H1 (cell line): ENCODE measurements at regions not wholly inside any gene's neighbourhood (a gene's known extent, or its start where the extent isn't known, plus 50 kb on each side); places are given as distances from the start of the nearest gene placed in this dataset.
A peak's percentile ranks its signal among the peaks of the same experiment; 100 is the strongest.

Source experiments
- CTCF ChIA-PET: fragments of 300-600 bp; sonication (Branson Sonifier 250); formaldehyde crosslinking; loops from one replicate; lab custom pipeline; 2021; ENCODE audit not compliant: partially characterized antibody; lab: Charles Lee
- POLR2A ChIA-PET: fragments of 300-600 bp; sonication (Branson Sonifier 250); formaldehyde crosslinking; loops from one replicate; lab custom pipeline; 2021; ENCODE audit warnings: inconsistent platforms; ENCODE audit not compliant: partially characterized antibody; lab: Charles Lee
- DNase-seq, 2 experiments: peaks; one replicate each; pipeline versions ENCODE4 v3.0.0 to v3.0.0-alpha.2; 2010 to 2022; ENCODE audit warnings: low spot score in 2 of 2, low read depth in 1 of 2, mixed read lengths in 1 of 2
- FAIRE-seq: peaks from 2 replicates; lab custom pipeline; 2011; peaks lifted over from hg19 to GRCh38; lab: Jason Lieb, UNC
- H2AFZ ChIP-seq: 2 replicates; pipeline ENCODE4 v1.8.1; 2012; ENCODE audit warnings: low read length, inconsistent platforms
- H2AK5ac ChIP-seq: 2 replicates; pipeline ENCODE4 v1.6.1; 2013; ENCODE audit warnings: low read depth, low read length
- H2BK120ac ChIP-seq: replicated peaks from 2 replicates; pipeline ENCODE3; 2013; ENCODE audit warnings: low read depth, low read length, inconsistent platforms
- H2BK12ac ChIP-seq: 2 replicates; pipeline ENCODE4 v1.6.1; 2013; ENCODE audit warnings: low read depth, low read length
- H2BK15ac ChIP-seq: 2 replicates; pipeline ENCODE4 v1.6.1; 2013; ENCODE audit warnings: low read length
- H2BK20ac ChIP-seq: 2 replicates; pipeline ENCODE4 v1.6.1; 2013; ENCODE audit warnings: low read length
- H2BK5ac ChIP-seq: 2 replicates; pipeline ENCODE4 v1.6.1; 2013; ENCODE audit warnings: low read depth, low read length
- H3K14ac ChIP-seq: 2 replicates; pipeline ENCODE4 v1.6.1; 2013; ENCODE audit warnings: inconsistent platforms; ENCODE audit not compliant: insufficient read length
- H3K18ac ChIP-seq: 2 replicates; pipeline ENCODE4 v1.6.1; 2013; ENCODE audit warnings: low read length; ENCODE audit errors: extremely low read depth
- H3K23ac ChIP-seq: 2 replicates; pipeline ENCODE4 v1.6.1; 2013; ENCODE audit warnings: inconsistent platforms; ENCODE audit not compliant: insufficient read length
- H3K23me2 ChIP-seq: 2 replicates; pipeline ENCODE4 v1.6.1; 2013; ENCODE audit warnings: low read depth, low read length
- H3K27ac ChIP-seq: 2 replicates; pipeline ENCODE4 v1.6.1; 2011; ENCODE audit warnings: low read depth, low read length, inconsistent platforms
- H3K27me3 ChIP-seq, 4 experiments: replicated peaks in 1 of 4; 1 replicate in 1 of 4; 2 replicates in 3 of 4; pipeline versions ENCODE4 v1.6.1 to v1.8.1; 2011 to 2013; ENCODE audit warnings: low read length in 3 of 4, mild to moderate bottlenecking in 3 of 4, inconsistent platforms in 2 of 4, mixed read lengths in 2 of 4, moderate library complexity in 1 of 4; ENCODE audit not compliant: control insufficient read depth in 3 of 4, insufficient read depth in 3 of 4; ENCODE audit errors: extremely low read depth in 1 of 4
- H3K36me3 ChIP-seq, 4 experiments: 2 replicates each; pipeline versions ENCODE4 v1.6.1 to v1.8.1; 2011 to 2013; ENCODE audit warnings: mild to moderate bottlenecking in 4 of 4, low read length in 3 of 4, moderate library complexity in 2 of 4, control low read depth in 1 of 4, inconsistent platforms in 1 of 4; ENCODE audit not compliant: insufficient read depth in 4 of 4, control insufficient read depth in 2 of 4
- H3K4ac ChIP-seq: replicated peaks from 2 replicates; pipeline ENCODE3; 2013; ENCODE audit warnings: low read length, low read depth, mixed read lengths, inconsistent platforms; ENCODE audit not compliant: insufficient read length
- H3K4me1 ChIP-seq, 4 experiments: replicated peaks in 1 of 4; 1 replicate in 1 of 4; 2 replicates in 3 of 4; pipeline versions ENCODE4 v1.6.1 to v1.8.1; 2011 to 2013; ENCODE audit warnings: low read length in 3 of 4, inconsistent platforms in 2 of 4, mixed read lengths in 1 of 4; ENCODE audit not compliant: insufficient read depth in 4 of 4, control insufficient read depth in 3 of 4
- H3K4me2 ChIP-seq, 2 experiments: 2 replicates each; pipeline versions ENCODE4 v1.6.1 to v1.8.1; 2011 to 2013; ENCODE audit warnings: low read depth in 2 of 2, low read length in 2 of 2, control low read depth in 1 of 2, inconsistent platforms in 1 of 2, mild to moderate bottlenecking in 1 of 2; ENCODE audit not compliant: insufficient read depth in 1 of 2
- H3K4me3 ChIP-seq, 4 experiments: fragments of 200-600, 300-600 bp in 1 of 4; sonication (generic), shearing (Covaris generic), sonication (Bioruptor Twin) in 1 of 4; 2 replicates each; pipeline versions ENCODE4 v1.5.1 to v1.8.1; 2011 to 2016; ENCODE audit warnings: low read length in 4 of 4, low read depth in 3 of 4, control low read depth in 2 of 4, inconsistent platforms in 2 of 4, mild to moderate bottlenecking in 2 of 4, mixed read lengths in 1 of 4, moderate library complexity in 1 of 4; ENCODE audit not compliant: insufficient read depth in 2 of 4; ENCODE audit errors: extremely low read depth in 1 of 4
- H3K56ac ChIP-seq: replicated peaks from 2 replicates; pipeline ENCODE3; 2013; ENCODE audit warnings: low read depth, mild to moderate bottlenecking, mixed read lengths, low read length, inconsistent platforms; ENCODE audit not compliant: insufficient read length
- H3K79me1 ChIP-seq: 2 replicates; pipeline ENCODE4 v1.6.1; 2013; ENCODE audit warnings: low read depth, low read length, control low read depth
- H3K79me2 ChIP-seq, 2 experiments: 2 replicates each; pipeline versions ENCODE4 v1.6.1 to v1.8.1; 2012 to 2013; ENCODE audit warnings: low read length in 2 of 2, mild to moderate bottlenecking in 2 of 2, inconsistent platforms in 1 of 2; ENCODE audit not compliant: insufficient read depth in 2 of 2, control insufficient read depth in 1 of 2
- H3K9ac ChIP-seq, 4 experiments: replicated peaks in 1 of 4; 1 replicate in 1 of 4; 2 replicates in 3 of 4; pipeline versions ENCODE4 v1.6.1 to v1.8.1; 2011 to 2013; ENCODE audit warnings: low read depth in 3 of 4, low read length in 3 of 4, control low read depth in 2 of 4, mild to moderate bottlenecking in 2 of 4, moderate library complexity in 2 of 4, inconsistent platforms in 1 of 4; ENCODE audit errors: extremely low read depth in 1 of 4
- H3K9me3 ChIP-seq, 2 experiments: 2 replicates each; pipeline versions ENCODE4 v1.6.1 to v1.8.1; 2012 to 2013; ENCODE audit warnings: mild to moderate bottlenecking in 2 of 2, moderate library complexity in 2 of 2, control low read depth in 1 of 2, inconsistent platforms in 1 of 2, low read depth in 1 of 2, low read length in 1 of 2, mixed read lengths in 1 of 2; ENCODE audit not compliant: insufficient read depth in 2 of 2
- H4K20me1 ChIP-seq, 2 experiments: replicated peaks in 1 of 2; 2 replicates each; pipeline versions ENCODE3 to v1.8.1; 2011 to 2013; ENCODE audit warnings: inconsistent platforms in 2 of 2, low read length in 2 of 2, mild to moderate bottlenecking in 1 of 2; ENCODE audit not compliant: insufficient read depth in 2 of 2, control insufficient read depth in 1 of 2
- H4K5ac ChIP-seq: 2 replicates; pipeline ENCODE4 v1.6.1; 2013; ENCODE audit warnings: low read length, low read depth, mixed read lengths, inconsistent platforms; ENCODE audit not compliant: insufficient read length
- H4K8ac ChIP-seq: 2 replicates; pipeline ENCODE4 v1.8.0; 2013; ENCODE audit warnings: mild to moderate bottlenecking, moderate library complexity, low read length, inconsistent platforms; ENCODE audit not compliant: insufficient read depth; ENCODE audit errors: extremely low read depth
- H4K91ac ChIP-seq: replicated peaks from 2 replicates; pipeline ENCODE3; 2013; ENCODE audit warnings: low read length, mixed read lengths, inconsistent platforms; ENCODE audit not compliant: insufficient read length
- FOSL1 ChIP-seq: IDR thresholded peaks from 2 replicates; pipeline ENCODE4 v1.6.1; 2011; ENCODE audit warnings: mild to moderate bottlenecking, low read depth, low read length, moderate library complexity; ENCODE audit not compliant: insufficient read depth
- GABPA ChIP-seq: IDR thresholded peaks from 2 replicates; pipeline ENCODE4 v1.6.1; 2011; ENCODE audit warnings: mild to moderate bottlenecking, low read length, moderate library complexity, borderline replicate concordance; ENCODE audit not compliant: insufficient read depth
- GTF2F1 ChIP-seq: IDR thresholded peaks from 2 replicates; pipeline ENCODE4 v1.6.1; 2012; ENCODE audit warnings: low read depth, low read length, improper control_type of control experiment, borderline replicate concordance
- HDAC2 ChIP-seq, 2 experiments: fragments of 300-600 bp in 1 of 2; sonication (generic) in 1 of 2; IDR thresholded peaks; 2 replicates each; pipeline ENCODE4 v1.6.1; 2011 to 2012; ENCODE audit warnings: low read depth in 2 of 2, low read length in 2 of 2, mild to moderate bottlenecking in 2 of 2, moderate library complexity in 2 of 2, borderline replicate concordance in 1 of 2, inconsistent platforms in 1 of 2
- HDAC6 ChIP-seq: IDR thresholded peaks from one replicate; pipeline ENCODE4 v1.7.1; 2012; ENCODE audit warnings: low read depth, mild to moderate bottlenecking, inconsistent platforms, low read length, moderate library complexity
- POU5F1 ChIP-seq: IDR thresholded peaks from 2 replicates; pipeline ENCODE4 v1.6.1; 2011; ENCODE audit warnings: low read depth, mild to moderate bottlenecking, low read length, moderate library complexity
- SAP30 ChIP-seq: fragments of 300-600 bp; sonication (generic); IDR thresholded peaks from 2 replicates; pipeline ENCODE4 v1.7.1; 2012; ENCODE audit warnings: low read length, moderate library complexity, mild to moderate bottlenecking, inconsistent platforms; ENCODE audit not compliant: insufficient read depth, insufficient replicate concordance
- SIRT6 ChIP-seq: IDR thresholded peaks from one replicate; pipeline ENCODE4 v1.7.1; 2012; ENCODE audit warnings: low read length, inconsistent platforms
- SUZ12 ChIP-seq: fragments of 200-600 bp; sonication (generic); IDR thresholded peaks from 2 replicates; pipeline ENCODE4 v1.6.1; 2012; ENCODE audit warnings: mild to moderate bottlenecking, inconsistent platforms, low read length, moderate library complexity, mixed read lengths
- TAF7 ChIP-seq: optimal IDR thresholded peaks from 2 replicates; pipeline ENCODE3; 2011; ENCODE audit warnings: low read depth, mild to moderate bottlenecking, inconsistent platforms, low read length, moderate library complexity, borderline replicate concordance
- TEAD4 ChIP-seq: IDR thresholded peaks from 2 replicates; pipeline ENCODE4 v1.6.1; 2012; ENCODE audit warnings: low read depth, low read length, inconsistent platforms, mixed read lengths
- WGBS, 2 experiments: shearing (Covaris generic) in 1 of 2; methylation state at CpG; one replicate each; pipeline versions ENCODE4 v1.1.6 to v1.1.7; 2013 to 2015; ENCODE audit warnings: low lambda C conversion rate in 2 of 2, mixed read lengths in 2 of 2, inconsistent platforms in 1 of 2, low coverage in 1 of 2, missing lambda C conversion rate in 1 of 2; ENCODE audit not compliant: insufficient replicate concordance in 2 of 2, insufficient coverage in 1 of 2, insufficient read length in 1 of 2; ENCODE audit errors: extremely low coverage in 1 of 2, missing lambda C conversion rate in 1 of 2; 5-methylcytosine and 5-hydroxymethylcytosine counted together
- TF ChIP-seq, protein P1 (sequence below): IDR thresholded peaks from 2 replicates; pipeline ENCODE4 v1.6.1; 2011; ENCODE audit warnings: low read length, improper control_type of control experiment

DNA sequence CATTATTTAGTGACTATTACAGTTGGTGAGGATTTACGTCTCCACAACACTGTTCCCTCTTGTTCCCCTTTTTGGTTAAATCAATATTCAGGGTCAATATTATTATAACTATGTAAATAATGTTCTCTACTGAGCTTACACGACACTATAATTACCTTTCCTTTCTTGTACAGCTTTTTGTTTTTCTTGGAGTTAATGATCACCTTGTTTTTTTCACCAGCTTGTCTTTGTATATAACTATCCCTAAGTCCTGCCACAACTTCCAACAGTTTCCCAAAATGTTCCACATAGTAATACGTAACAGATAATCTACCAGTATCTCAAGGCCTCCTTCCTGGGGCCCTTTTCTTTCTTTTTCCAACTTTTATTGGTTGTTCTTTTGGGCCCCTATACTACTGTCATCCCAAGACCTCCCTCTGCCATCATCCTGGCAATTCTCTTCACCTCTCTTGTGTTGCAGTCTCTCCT is 142.0 kb upstream of the SOX4 start:
- Histone ChIP-seq H2BK5ac (no peak overlapping the region), H3K4me1 (no peaks in the 10 kb centered on the region), H3K9me3 (no peaks in the 10 kb centered on the region), H2BK120ac (no peak overlapping the region), H3K4me2 (no peak overlapping the region), H2AFZ (no peak overlapping the region), H4K91ac (peak overlapping the region; percentile 20), H3K27me3 (no peaks in the 10 kb centered on the region)
- FAIRE-seq, result no peak
- CTCF ChIA-PET, result interaction anchor here (0.6 kb wide), 1 partner anchor 108 kb away, joined by 3 read pairs; no protein-coding TSS in a partner anchor
- 67% methylated on average over 3 of the region's 3 CpGs; no CpG with 5 or more reads in 1 of the 2 experiments for WGBS, 2 experiments
- TF ChIP-seq FOSL1, result no peak
- TF ChIP-seq HDAC6, result no peak
- no peak for TF ChIP-seq SIRT6
- TF ChIP-seq, protein P1, sequence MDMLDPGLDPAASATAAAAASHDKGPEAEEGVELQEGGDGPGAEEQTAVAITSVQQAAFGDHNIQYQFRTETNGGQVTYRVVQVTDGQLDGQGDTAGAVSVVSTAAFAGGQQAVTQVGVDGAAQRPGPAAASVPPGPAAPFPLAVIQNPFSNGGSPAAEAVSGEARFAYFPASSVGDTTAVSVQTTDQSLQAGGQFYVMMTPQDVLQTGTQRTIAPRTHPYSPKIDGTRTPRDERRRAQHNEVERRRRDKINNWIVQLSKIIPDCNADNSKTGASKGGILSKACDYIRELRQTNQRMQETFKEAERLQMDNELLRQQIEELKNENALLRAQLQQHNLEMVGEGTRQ, result no peak
- TF ChIP-seq GABPA, result no peak
- TF ChIP-seq POU5F1, result no peak
- TF ChIP-seq HDAC2 (IDR thresholded peaks at IDR 0.05; ENCODE audit: borderline replicate concordance in 1 of 2, low read depth in 2 of 2, low read length in 2 of 2), result no peak
- TF ChIP-seq TAF7, result no peak
- no peak for TF ChIP-seq GTF2F1
- no peak for TF ChIP-seq TEAD4
- no peak for TF ChIP-seq SAP30
- TF ChIP-seq SUZ12, result no peak
- TF ChIP-seq, all 59 proteins: peak for 0
- Histone ChIP-seq H3K14ac (no peak overlapping the region), H2BK20ac (no peak overlapping the region), H4K20me1 (no peaks in the 10 kb centered on the region), H3K9ac (no peak overlapping the region), H3K56ac (no peak overlapping the region), H3K79me1 (no peaks in the 10 kb centered on the region), H4K8ac (no peak overlapping the region), H2AK5ac (no peak overlapping the region), H3K18ac (no peak overlapping the region), H3K27ac (no peak overlapping the region), H3K4me3 (no peak overlapping the region), H2BK12ac (no peak overlapping the region), H4K5ac (no peak overlapping the region), H3K79me2 (no peaks in the 10 kb centered on the region), H2BK15ac (no peak overlapping the region), H3K4ac (no peak overlapping the region), H3K36me3 (no peaks in the 10 kb centered on the region), H3K23ac (no peak overlapping the region), H3K23me2 (no peaks in the 10 kb centered on the region)
- POLR2A ChIA-PET, result interaction anchor here (0.9 kb wide), 1 partner anchor 745 kb away, joined by 3 read pairs; no protein-coding TSS in a partner anchor
- no peak for DNase-seq
